Adipocyte (in vitro differentiated cells): ENCODE measurements at regions not wholly inside any gene's neighbourhood (a gene's known extent, or its start where the extent isn't known, plus 50 kb on each side); places are given as distances from the start of the nearest gene placed in this dataset.

Experiments used
- DNase-seq: peaks from one replicate; pipeline ENCODE4 v3.0.0-alpha.2; 2015; ENCODE audit warnings: low read depth
- H3K27me3 ChIP-seq: replicated peaks from 2 replicates; pipeline ENCODE4 v1.7.0; 2013; ENCODE audit warnings: mild to moderate bottlenecking, low read length, moderate library complexity; ENCODE audit not compliant: control insufficient read depth, insufficient read depth
- H3K36me3 ChIP-seq: 2 replicates; pipeline ENCODE4 v1.7.0; 2013; ENCODE audit warnings: low read length, mild to moderate bottlenecking, moderate library complexity; ENCODE audit not compliant: control insufficient read depth, insufficient read depth, severe bottlenecking
- H3K4me1 ChIP-seq: 2 replicates; pipeline ENCODE4 v1.7.0; 2013; ENCODE audit warnings: mild to moderate bottlenecking, low read length, moderate library complexity; ENCODE audit not compliant: control insufficient read depth, insufficient read depth
- H3K4me3 ChIP-seq: 2 replicates; pipeline ENCODE4 v1.7.0; 2013; ENCODE audit warnings: mild to moderate bottlenecking, low read length, moderate library complexity
- H3K9ac ChIP-seq: 2 replicates; pipeline ENCODE4 v1.7.0; 2013; ENCODE audit warnings: mild to moderate bottlenecking, low read length, moderate library complexity
- H3K9me3 ChIP-seq: 2 replicates; pipeline ENCODE4 v1.7.0; 2013; ENCODE audit warnings: mild to moderate bottlenecking, low read length, moderate library complexity; ENCODE audit not compliant: control insufficient read depth

DNA sequence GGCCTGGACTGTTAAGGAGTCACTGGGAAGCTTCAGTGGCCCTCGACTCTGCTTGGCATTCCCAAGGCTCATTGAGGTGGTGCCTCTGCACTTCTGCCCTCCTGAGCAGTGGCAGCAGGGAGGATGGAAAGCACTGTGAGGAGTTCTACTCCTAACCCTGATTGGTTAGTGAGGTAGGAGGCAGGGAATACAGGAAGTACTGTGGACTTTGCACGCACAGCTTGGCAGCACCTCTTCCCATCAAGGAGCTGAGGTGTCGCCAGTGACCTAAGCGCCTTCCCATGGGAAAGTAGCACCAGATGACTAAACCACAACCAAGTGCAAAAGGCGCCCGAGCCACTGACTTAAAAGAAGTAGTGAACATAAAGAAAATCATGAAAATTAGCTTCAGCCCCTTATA lies 152.5 kb upstream of the CADM1 start:
- H3K36me3 ChIP-seq: no peaks in the 10 kb centered on the region
- no peak overlapping the region for H3K9ac ChIP-seq
- peaks cover 43% of the 10 kb centered on the region for H3K27me3 ChIP-seq
- H3K4me1 ChIP-seq: peaks cover 3% of the 10 kb centered on the region
- no peak for DNase-seq
- no peaks in the 10 kb centered on the region for H3K9me3 ChIP-seq
- no peak overlapping the region for H3K4me3 ChIP-seq

DNA sequence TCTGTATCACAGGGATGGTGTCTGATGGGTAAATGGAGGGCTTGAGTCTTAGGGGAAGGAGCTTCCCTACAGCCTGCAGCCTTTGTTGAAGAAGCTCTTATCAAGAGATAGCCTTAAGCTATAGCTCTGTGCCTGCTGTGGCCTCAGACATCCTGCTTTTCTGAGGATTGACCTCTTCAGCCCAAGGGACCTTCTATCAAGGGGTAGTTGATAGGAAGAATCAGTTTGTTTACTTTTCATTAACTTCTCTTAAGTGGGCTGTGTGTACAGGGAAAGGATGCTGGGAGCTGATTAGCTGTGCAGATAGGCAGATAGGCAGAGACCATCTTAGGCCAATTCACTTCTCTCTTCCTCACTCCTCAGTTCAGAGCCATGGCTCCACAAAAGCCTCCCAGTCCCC lies 151.8 kb upstream of the CADM1 start:
- Histone ChIP-seq H3K9me3 (no peaks in the 10 kb centered on the region), H3K4me1 (peaks cover 3% of the 10 kb centered on the region), H3K9ac (no peak overlapping the region), H3K4me3 (no peak overlapping the region), H3K36me3 (no peaks in the 10 kb centered on the region), H3K27me3 (peaks cover 41% of the 10 kb centered on the region)
- DNase-seq: no peak

DNA sequence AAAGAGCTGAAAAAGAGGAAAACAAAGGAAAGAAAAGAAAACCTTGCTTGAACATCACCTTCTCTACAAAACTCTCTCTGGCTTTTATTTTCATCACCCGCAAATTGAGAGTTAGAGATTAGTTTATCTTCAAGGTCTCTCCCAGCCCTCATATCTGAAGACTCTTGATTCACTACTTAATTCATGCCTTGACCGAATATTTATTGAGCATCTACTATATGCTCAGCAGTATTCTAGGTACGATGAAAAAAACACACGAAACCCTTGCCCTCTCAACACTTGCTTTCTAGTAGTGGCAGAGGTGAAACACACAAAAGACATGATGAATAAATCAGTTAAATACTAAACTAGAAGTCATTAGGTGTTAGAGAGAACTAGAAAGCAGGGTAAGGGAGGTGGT lies 150.6 kb upstream of the CADM1 start:
- Histone ChIP-seq H3K9ac (no peak overlapping the region), H3K9me3 (no peaks in the 10 kb centered on the region), H3K36me3 (no peaks in the 10 kb centered on the region), H3K4me1 (peaks cover 3% of the 10 kb centered on the region), H3K4me3 (no peak overlapping the region), H3K27me3 (peaks cover 30% of the 10 kb centered on the region)
- DNase-seq: no peak

DNA sequence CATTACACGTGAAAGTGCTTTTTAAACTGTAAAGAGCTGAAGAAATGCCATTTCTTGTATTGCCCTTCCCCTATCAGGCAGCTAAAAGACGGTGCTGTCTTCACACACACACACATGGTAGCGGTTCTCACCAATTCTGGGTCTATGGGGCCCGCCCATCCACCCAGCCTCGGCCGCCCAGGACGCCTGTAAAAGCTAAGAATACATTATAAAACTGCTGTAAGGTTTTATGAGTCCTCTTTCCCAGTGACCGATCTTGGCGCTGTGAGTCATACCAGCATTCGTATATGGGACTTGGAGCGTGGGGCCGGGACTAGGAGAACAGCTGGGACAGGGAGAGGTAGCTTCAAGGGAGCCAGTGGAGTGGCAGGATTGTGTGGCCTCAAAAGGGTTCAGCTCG lies 149.7 kb upstream of the CADM1 start:
- Histone ChIP-seq H3K27me3 (peaks cover 21% of the 10 kb centered on the region), H3K4me3 (no peak overlapping the region), H3K9ac (no peak overlapping the region), H3K36me3 (no peaks in the 10 kb centered on the region), H3K9me3 (no peaks in the 10 kb centered on the region), H3K4me1 (peaks cover 1% of the 10 kb centered on the region)
- DNase-seq: no peak

DNA sequence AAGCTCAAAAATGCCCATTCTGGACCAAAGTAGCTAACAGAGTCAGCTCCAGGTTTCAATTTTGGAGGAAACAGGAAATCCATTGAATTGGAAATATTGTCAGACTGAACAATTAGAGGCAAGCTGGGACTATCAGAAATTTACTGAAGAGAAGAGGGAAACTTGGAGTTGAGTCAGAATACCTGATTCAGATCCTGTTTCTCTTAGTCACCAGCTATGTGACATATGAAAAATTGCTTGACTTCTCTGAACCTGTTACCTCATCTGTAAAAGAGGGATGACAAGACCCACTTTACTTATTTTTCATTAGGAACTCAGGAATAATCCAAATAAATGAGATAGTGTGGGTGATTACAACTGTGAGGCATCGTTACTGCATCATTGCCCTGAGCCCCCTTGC lies 148.9 kb upstream of the CADM1 start:
- Histone ChIP-seq H3K4me1 (no peaks in the 10 kb centered on the region), H3K27me3 (peaks cover 17% of the 10 kb centered on the region), H3K9ac (no peak overlapping the region), H3K36me3 (no peaks in the 10 kb centered on the region), H3K9me3 (no peaks in the 10 kb centered on the region), H3K4me3 (no peak overlapping the region)
- DNase-seq: no peak

DNA sequence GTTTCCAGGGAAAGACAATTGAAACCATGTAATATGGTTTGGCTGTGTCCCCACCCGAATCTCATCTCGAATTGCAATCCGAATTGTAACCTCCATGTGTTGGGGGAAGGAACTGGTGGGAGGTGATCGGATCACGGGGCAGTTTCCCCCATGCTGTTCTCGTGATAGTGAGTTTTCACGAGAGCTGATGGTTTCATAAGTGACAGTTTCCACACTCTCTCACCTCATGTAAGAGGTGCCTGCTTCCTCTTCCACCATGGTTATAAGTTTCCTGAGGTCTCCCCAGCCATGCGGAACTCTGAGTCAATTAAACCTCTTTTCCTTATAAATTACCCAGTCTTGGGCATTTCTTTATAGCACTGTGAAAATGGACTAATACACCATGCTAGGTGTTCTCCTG lies 148.3 kb upstream of the CADM1 start:
- Histone ChIP-seq H3K4me1 (no peaks in the 10 kb centered on the region), H3K4me3 (no peak overlapping the region), H3K9me3 (no peaks in the 10 kb centered on the region), H3K27me3 (peaks cover 15% of the 10 kb centered on the region), H3K36me3 (no peaks in the 10 kb centered on the region), H3K9ac (no peak overlapping the region)
- no peak for DNase-seq

DNA sequence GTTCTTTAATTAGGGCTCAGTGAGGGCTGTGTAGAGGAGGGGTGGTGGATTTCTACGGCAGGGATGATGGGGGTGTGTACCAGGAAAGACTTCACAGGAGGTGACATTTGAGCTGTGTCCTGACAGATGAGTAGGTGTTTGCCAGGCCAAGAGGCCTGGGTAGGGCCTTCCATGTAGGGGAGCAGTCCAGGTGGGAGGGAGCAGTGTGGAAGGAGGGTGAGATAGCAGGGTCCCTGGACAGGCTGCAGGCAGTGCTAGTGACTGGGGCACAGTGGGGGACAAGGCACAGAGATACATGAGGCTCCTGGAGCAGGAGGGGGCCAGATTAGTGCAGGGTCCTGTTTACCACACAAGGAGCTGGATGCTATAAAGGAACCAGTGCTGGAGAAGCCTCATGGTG lies 147.9 kb upstream of the CADM1 start:
- no peaks in the 10 kb centered on the region for H3K4me1 ChIP-seq
- no peaks in the 10 kb centered on the region for H3K9me3 ChIP-seq
- DNase-seq: no peak
- H3K27me3 ChIP-seq: peaks cover 14% of the 10 kb centered on the region
- no peak overlapping the region for H3K9ac ChIP-seq
- H3K4me3 ChIP-seq: no peak overlapping the region
- no peaks in the 10 kb centered on the region for H3K36me3 ChIP-seq

DNA sequence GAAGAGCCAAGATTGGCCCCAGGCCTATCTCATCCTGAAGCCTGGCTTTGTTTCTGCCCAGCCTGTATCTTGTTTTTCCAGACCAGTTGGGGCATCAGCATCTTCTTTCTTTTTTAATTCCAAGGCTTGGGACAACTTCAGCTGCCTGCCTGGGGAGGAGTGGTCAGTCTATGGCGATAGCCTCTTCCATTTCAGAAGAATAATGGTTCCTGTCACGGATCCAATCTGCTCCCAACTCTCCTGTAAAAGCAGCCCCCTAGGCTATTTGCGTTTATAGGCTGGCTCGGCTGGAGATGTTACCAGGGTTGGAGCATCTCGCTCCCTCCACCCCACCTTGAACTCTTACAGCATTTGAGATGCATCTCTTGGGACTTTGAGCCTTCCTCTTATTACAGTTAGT lies 145.2 kb upstream of the CADM1 start:
- Histone ChIP-seq H3K9me3 (no peaks in the 10 kb centered on the region), H3K9ac (no peak overlapping the region), H3K4me3 (no peak overlapping the region), H3K4me1 (no peaks in the 10 kb centered on the region), H3K27me3 (peaks cover 24% of the 10 kb centered on the region), H3K36me3 (no peaks in the 10 kb centered on the region)
- no peak for DNase-seq

DNA sequence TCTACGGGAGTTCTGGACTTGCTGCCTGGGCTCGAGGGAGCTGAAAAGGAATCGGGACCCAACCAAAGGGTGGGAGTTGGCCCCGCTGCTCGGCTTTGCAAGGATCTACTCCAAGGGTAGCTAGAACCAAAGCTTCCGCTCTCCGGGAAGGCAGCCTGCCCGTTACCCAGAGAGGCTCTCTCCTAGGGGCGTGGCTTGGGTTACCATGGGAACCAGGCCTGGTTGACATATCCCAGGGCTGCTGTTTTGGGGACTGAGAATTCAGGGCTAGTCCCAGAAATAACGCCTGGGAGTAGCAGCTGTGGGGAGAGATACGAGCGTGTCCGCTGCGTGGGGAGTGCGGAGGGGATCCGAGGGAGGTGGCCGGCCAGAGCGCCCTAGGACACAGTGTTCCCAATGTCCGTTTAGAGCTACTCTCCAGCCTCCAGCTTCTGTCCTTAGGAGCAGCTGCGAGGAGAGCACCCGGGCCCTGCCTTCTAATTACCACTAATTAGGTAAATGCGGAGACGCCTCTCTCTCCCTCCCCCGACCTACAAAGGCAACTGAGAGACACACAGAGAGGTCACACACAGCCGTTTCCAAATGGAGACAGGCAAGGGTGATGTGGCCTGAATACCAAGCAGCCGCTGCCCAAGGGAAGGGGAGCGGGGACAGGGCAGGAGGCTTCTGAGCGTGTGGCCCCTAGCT lies 141.6 kb upstream of the CADM1 start:
- no peak overlapping the region for H3K4me3 ChIP-seq
- no peaks in the 10 kb centered on the region for H3K4me1 ChIP-seq
- no peaks in the 10 kb centered on the region for H3K9me3 ChIP-seq
- H3K9ac ChIP-seq: no peak overlapping the region
- DNase-seq: no peak
- H3K27me3 ChIP-seq: peaks cover 43% of the 10 kb centered on the region
- H3K36me3 ChIP-seq: no peaks in the 10 kb centered on the region

DNA sequence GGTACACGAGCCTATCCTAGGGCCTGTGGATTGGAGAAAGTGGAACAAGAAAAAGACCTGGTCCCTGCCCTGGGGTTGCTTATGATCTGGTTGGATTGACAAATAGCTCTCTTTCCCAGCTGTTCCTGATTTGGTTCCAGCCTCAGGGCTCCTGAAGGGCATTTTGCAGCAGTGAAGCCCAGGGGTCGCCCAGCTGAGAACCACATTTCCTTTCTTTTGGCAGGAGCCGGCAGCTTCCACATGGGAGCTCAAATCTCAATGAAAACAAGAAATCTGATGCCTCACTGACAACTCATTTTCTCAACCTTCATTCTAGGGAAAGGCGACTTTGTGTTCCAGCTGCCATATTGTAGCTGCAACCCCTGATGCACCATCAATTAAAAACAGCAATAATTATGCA lies 140.6 kb upstream of the CADM1 start:
- H3K4me1 ChIP-seq: no peaks in the 10 kb centered on the region
- peak; percentile 68 for DNase-seq
- peaks cover 46% of the 10 kb centered on the region for H3K27me3 ChIP-seq

DNA sequence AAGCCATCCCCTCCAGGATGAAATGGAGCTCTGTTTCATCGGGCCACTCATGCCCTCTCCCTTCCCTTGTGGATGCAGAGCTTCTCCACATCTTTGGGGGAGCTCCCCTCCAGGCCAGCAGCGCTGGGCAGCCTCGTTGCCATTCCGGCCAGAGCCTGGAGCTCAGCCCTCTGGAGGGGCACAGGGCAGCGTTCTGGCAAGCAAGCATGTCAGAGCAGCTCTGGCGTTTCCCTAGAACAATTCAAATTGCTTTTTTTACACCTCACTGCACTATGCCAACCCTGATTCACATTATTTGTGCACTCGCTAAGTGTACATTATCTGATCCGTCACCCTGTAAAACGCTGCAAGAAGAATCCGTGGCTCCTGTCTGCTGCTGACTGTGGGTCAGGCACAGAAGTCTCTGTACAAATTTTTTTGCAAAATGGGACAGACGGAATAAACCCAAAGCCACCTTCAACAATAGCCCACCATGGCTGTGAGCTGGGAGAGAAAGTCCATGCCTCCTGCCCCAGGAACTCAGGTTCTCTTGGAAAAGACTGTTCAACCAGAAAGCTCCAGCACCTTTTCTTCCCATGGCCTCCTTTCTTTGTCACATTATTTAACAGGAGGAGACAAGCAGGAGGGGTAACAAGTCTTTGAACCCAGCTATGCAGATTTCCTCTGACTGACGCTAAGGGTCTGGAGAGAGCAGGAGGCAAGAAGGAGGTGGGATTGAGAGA lies 139.5 kb upstream of the CADM1 start:
- H3K9me3 ChIP-seq: no peaks in the 10 kb centered on the region
- H3K4me1 ChIP-seq: no peaks in the 10 kb centered on the region
- H3K9ac ChIP-seq: no peak overlapping the region
- H3K36me3 ChIP-seq: no peaks in the 10 kb centered on the region
- peaks cover 50% of the 10 kb centered on the region for H3K27me3 ChIP-seq
- no peak overlapping the region for H3K4me3 ChIP-seq
- no peak for DNase-seq

More for the DNA sequence above, 140.6 kb upstream of the CADM1 start:
- no peak overlapping the region for H3K4me3 ChIP-seq
- H3K36me3 ChIP-seq: no peaks in the 10 kb centered on the region
- no peaks in the 10 kb centered on the region for H3K9me3 ChIP-seq
- no peak overlapping the region for H3K9ac ChIP-seq
